NCI-H446 (cell line): ENCODE measurements at regions not wholly inside any gene's neighbourhood (a gene's known extent, or its start where the extent isn't known, plus 50 kb on each side); places are given as distances from the start of the nearest gene placed in this dataset.

Experiments used
- DNase-seq, 2 experiments: peaks; one replicate each; lab custom pipeline; 2025; lab: John Stamatoyannopoulos, UW

- no peak for DNase-seq
Measured at GRCh38 chr3:124660599-124660998, 69.7 kb upstream of the UMPS start.

- no peak for DNase-seq
Measured at GRCh38 chr3:124663690-124664089, 66.6 kb upstream of the UMPS start.

GRCh38 chr3:124664804-124665203 is 65.4 kb upstream of the UMPS start:
- no peak for DNase-seq

GRCh38 chr3:124666067-124666466 is 64.2 kb upstream of the UMPS start:
- DNase-seq, result no peak

GRCh38 chr3:124669470-124669869 is 60.8 kb upstream of the UMPS start:
- no peak for DNase-seq

- no peak for DNase-seq
Measured at GRCh38 chr3:124671106-124671505, 59.1 kb upstream of the UMPS start.

GRCh38 chr3:124674336-124674735 is 55.9 kb upstream of the UMPS start:
- no peak for DNase-seq

- no peak for DNase-seq
Measured at GRCh38 chr3:124676236-124676635, 54.0 kb upstream of the UMPS start.

- DNase-seq, result no peak
Measured at GRCh38 chr3:124679048-124679638, 51.1 kb upstream of the UMPS start.
